Activated CD4-positive, alpha-beta T cell treated with anti-CD3 and anti-CD28 coated beads, Interleukin-2, amount 50 U/mL, for 24 hours (primary cell): ENCODE measurements at regions not wholly inside any gene's neighbourhood (a gene's known extent, or its start where the extent isn't known, plus 50 kb on each side); places are given as distances from the start of the nearest gene placed in this dataset.
"Not testable (repeated sequence)": the region's sequence is repeated elsewhere in the genome, so short reads cannot be mapped to it uniquely, and the experiment has no call there.

Experiments
- DNase-seq, 2 donors: peaks; one replicate each; pipeline ENCODE4 v3.0.0-alpha.2; 2020; ENCODE audit warnings: low read depth in 1 of 2, low spot score in 1 of 2

DNA sequence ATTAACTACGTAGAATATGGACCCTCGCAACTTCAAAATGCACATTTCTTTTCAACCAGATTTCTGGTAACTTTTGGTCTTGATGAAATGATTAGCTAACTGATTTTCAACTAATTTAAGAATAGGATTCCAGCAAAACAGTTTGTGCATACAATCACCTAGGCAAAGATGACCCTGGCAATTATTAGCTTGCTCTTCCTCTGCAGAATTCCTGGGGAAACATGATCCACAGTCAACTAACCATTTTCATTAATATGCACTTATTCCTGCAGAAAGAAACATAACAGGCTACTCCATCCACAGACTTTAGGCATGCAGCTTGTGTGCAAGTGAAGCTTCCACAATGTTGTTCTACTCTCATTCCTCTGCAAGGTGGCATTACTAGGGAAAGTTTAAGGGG is 1150.8 kb upstream of the FANCL start:
- no peak for DNase-seq

- no peak for DNase-seq
Observed at GRCh38 chr2:59390581-59390980, 1149.5 kb upstream of the FANCL start.

GRCh38 chr2:59389240-59389639 is 1148.1 kb upstream of the FANCL start:
- DNase-seq = no peak

GRCh38 chr2:59385971-59386370 is 1144.8 kb upstream of the FANCL start:
- DNase-seq = no peak

DNA sequence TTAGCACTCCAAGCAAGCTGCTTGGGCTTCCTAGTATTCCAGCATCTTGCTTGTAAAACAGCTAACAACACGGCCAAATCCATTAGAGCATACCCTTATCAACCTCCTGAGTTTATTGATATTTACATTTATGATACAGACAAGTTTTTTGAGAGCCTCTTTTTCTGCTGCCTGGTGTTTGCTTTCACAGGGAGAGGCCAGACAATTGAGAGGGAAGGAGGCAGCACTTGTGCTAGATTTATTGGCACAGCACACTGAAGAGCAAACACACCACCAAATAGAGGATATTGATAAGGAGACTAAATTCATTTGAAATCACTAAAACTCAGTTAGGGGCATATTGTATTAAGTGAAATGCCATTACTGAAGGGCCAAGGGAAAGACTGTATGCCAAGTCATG is 1142.3 kb upstream of the FANCL start:
- DNase-seq = no peak

- no peak for DNase-seq
Observed at GRCh38 chr2:59378127-59378526, 1137.0 kb upstream of the FANCL start.

- DNase-seq = no peak
Observed at GRCh38 chr2:59366288-59366687, 1125.2 kb upstream of the FANCL start.

DNA sequence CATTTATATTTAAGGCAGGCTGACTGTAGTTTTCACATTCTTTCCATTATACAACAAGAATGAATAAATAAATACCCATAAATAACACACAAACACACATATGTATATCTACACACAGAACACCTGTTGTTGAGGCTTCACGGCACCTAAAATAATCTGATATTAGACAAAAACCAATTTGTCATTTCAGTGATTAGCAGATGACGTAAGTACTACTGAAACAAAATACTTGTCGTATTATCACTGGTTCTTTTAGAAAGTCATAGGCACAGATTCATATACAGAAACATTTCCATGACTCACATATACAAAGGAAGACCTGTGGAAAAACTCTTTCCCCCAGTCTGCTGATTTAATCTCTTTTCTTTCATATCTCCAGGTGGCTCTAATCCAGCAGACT is 1113.4 kb upstream of the FANCL start:
- no peak for DNase-seq

DNA sequence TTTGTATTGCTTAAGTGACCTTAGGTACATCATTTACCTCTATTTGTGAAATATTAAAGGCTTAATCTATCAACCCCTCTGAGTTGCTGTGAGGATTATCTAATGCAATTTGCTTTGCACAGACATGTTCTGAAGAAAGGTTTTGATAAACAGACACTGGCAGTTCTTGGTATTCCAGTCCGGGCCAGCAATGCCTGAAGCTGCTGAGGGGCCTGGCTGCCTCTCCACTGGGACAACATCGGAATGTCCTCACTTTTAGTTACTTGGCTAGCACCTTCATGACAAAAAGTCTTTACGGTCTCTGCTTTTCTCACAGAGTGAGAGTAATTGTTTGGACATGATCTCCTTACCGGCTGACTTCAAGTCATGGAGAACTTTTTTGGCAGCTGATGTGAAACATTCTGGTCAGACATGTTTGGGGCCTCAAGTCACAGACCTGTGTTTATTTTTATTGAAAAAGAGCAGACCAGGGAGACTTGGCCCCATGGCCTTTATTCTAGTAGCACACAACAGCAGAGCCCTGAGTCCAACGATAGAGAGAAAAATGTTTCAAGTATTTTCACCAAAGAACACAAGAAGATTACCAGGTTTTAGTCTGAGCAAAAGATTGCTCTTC is 1112.3 kb upstream of the FANCL start:
- no peak for DNase-seq

DNA sequence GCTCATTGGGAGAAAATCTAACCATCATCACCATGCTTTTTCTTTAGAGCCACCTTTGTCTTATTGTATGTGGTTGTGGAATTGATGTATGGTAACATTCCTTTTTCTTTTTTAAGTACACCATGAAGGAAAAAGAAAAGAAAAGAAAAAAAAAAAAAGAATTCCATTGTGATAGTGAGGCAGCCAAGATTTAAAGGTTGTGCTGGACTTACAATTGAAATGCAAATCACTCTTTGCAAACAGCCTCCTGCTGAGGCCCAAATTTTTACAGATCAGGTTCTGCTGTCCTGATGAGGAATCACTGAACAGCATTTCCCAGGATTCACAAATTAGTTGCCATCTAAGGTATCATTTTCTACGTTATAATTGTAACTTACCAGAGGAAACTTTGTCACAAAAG is 1101.0 kb upstream of the FANCL start:
- no peak for DNase-seq

GRCh38 chr2:59339837-59340207 is 1098.7 kb upstream of the FANCL start:
- DNase-seq = no peak

DNA sequence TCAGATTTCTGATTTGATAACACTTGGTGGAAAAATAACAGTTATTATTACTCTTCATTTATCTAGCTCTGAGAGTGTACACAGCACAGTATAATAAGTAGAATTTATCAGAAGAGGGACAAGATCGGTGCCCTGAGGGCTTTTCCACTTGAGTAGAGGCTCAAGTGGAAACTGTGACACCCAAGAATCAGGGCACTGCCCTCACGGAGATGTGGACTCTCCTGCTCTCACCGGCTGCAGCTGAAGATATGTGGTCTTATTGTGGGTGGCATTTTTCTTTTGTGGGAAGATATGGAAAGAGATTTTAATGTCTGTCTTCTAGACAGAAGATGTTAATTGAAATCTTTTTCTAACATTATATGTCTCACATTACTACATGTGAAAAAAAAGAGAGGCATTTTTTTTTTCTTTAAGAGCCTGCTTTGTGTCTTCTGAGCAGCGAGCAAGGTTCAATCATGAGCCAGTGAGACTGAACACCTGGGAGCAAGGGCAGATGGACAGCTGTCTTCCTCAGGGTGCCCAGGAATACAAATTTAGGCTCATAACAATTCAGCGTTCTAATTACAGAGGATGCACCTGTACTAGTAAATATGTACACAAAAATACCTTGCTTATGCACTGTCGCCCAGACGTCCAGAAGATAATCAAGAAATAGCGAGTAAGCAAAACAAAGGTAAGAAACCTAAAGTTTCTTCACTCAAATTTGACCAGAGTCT is 1098.2 kb upstream of the FANCL start:
- no peak for DNase-seq

GRCh38 chr2:59333007-59333406 is 1091.9 kb upstream of the FANCL start:
- no peak for DNase-seq

DNA sequence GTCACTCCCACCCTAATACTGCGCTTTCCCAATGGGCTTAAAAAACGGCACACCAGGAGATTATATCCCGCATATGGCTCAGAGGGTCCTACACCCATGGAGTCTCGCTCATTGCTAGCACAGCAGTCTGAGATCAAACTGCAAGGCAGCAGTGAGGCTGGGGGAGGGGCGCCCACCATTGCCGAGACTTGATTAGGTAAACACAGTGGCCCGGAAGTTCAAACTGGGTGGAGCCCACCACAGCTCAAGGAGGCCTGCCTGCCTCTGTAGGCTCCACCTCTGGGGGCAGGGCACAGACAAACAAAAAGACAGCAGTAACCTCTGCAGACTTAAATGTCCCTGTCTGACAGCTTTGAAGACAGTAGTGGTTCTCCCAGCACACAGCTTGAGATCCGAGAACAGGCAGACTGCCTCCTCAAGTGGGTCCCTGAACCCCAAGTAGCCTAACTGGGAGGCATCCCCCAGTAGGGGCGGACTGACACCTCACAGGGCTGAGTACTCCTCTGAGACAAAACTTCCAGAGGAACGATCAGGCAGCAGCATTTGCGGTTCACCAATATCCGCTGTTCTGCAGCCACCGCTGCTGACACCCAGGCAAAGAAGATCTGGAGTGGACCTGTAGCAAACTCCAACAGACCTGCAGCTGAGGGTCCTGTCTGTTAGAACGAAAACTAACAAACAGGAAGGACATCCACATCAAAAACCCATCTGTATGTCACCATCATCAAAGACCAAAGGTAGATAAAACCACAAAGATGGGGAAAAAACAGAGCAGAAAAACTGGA is 1085.6 kb upstream of the FANCL start:
- not testable (repeated sequence) for DNase-seq

DNA sequence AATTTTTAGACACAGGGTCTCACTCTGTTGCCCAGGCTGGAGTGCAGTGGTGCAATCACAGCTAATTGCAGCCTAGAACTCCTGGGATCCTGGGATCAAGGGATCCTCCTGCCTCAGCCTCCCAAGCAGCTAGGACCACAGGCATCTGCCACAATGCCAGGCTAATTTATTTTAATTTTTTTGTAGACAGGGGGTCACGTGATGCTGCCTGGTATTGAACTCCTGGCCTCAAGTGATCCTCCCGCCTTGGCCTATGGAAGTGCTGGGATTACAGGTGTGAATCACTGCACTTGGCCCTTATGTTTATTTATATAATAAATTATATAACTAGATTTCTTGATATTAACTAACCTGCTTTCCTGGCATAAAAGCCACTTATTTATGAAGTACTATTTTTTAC is 1081.7 kb upstream of the FANCL start:
- no peak for DNase-seq

DNA sequence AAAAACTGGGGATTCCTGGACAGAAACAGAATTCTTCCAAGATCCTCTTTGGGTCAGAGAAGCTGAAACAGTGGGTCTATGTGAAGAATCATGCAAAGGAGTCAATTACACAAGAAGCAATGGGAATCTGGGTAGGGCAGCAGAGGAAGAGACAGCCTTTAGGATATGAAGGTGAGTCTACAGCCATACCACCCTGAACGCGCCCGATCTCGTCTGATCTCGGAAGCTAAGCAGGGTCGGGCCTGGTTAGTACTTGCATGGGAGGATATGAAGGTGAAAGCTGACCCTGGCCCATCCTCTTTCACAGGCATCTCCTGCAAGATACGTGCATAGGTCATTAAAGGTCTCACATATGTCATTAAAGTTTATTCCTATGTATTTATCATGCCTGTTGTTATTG is 1080.9 kb upstream of the FANCL start:
- no peak for DNase-seq

GRCh38 chr2:59314031-59314766 is 1073.1 kb upstream of the FANCL start:
- no peak for DNase-seq

DNA sequence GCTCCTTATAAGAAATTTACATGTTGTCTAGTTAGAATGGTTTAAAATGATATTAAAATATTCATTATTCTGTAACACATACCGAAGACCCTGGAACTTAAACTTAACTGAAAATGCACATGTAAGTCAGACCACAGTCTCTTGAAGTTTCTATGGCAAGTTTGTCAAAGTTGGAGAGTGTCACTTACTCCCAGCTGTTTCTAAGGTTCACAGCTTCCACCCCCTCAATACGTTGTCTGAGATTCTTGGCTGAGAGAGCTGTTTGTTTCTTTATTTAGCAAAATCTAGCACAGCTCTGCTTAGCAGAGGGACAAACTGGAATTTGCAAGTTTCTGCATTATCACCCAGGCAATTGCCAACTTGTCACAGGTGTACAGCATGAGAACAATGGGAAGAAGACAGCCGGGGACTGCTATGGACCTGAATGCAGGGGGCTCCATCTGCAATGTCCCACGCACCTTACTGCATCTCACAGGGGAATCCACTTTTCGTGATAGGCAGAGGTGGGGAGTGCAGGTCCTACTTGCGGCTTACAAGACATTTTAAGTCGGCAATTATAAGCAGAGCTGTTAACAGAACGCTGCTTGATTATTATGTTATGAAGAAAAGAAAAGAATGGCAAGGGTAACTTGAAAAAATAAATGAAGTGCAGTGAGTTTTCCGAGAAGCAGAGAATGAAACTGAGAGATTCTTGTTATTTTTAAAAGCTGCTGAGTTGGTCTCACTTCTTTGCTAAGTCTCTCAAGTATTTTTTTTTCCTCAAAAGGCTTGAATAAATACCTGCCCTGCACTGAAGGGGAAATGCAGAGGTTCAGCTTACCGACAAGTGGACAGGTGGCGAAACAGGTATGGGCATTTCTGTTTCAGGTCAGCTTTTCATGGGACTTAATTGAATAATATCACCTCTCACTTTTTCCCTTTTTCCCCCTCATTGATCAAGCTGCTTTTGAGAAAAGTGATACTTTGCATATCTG is 1072.1 kb upstream of the FANCL start:
- no peak for DNase-seq

GRCh38 chr2:59312029-59312428 is 1070.9 kb upstream of the FANCL start:
- DNase-seq = no peak

- DNase-seq = no peak
Observed at GRCh38 chr2:59308108-59308507, 1067.0 kb upstream of the FANCL start.

- DNase-seq = no peak
Observed at GRCh38 chr2:59307196-59307595, 1066.1 kb upstream of the FANCL start.
